Hippocampal formation (tissue), 2 donors: ENCODE measurements at regions not wholly inside any gene's neighbourhood (a gene's known extent, or its start where the extent isn't known, plus 50 kb on each side); places are given as distances from the start of the nearest gene placed in this dataset.
"Not testable (repeated sequence)": the region's sequence is repeated elsewhere in the genome, so short reads cannot be mapped to it uniquely, and the experiment has no call there.

Experiments used
- DNase-seq, 2 donors: peaks; one replicate each; lab custom pipeline; 2025; lab: John Stamatoyannopoulos, UW

- no peak for DNase-seq
These were observed 109.7 kb downstream of the CRLF2 start for GRCh38 chrX:1102786-1103185.

- DNase-seq = not testable (repeated sequence)
These were observed 110.2 kb downstream of the CRLF2 start for GRCh38 chrX:1102221-1102620.

- DNase-seq = no peak
These were observed 113.2 kb downstream of the CRLF2 start for GRCh38 chrX:1099146-1099770.

- no peak for DNase-seq
These were observed 115.1 kb downstream of the CRLF2 start for GRCh38 chrX:1097328-1097727.

GRCh38 chrX:1094566-1095333 is 117.7 kb downstream of the CRLF2 start:
- no peak for DNase-seq

GRCh38 chrX:1093586-1094421 is 118.6 kb downstream of the CRLF2 start:
- no peak for DNase-seq

GRCh38 chrX:1093121-1093520 is 119.3 kb downstream of the CRLF2 start:
- DNase-seq = no peak

- no peak for DNase-seq
These were observed 125.7 kb downstream of the CRLF2 start for GRCh38 chrX:1086444-1087409.

- DNase-seq = not testable (repeated sequence)
These were observed 126.6 kb downstream of the CRLF2 start for GRCh38 chrX:1085871-1086270.

GRCh38 chrX:1084689-1085088 is 127.8 kb downstream of the CRLF2 start:
- DNase-seq = no peak

- no peak for DNase-seq
These were observed 135.4 kb downstream of the CRLF2 start for GRCh38 chrX:1076871-1077651.

- no peak for DNase-seq
These were observed 136.7 kb downstream of the CRLF2 start for GRCh38 chrX:1075741-1076140.

GRCh38 chrX:1075156-1075555 is 137.3 kb downstream of the CRLF2 start:
- no peak for DNase-seq

GRCh38 chrX:1074755-1075154 is 137.7 kb downstream of the CRLF2 start:
- no peak for DNase-seq

- DNase-seq = no peak
These were observed 138.3 kb downstream of the CRLF2 start for GRCh38 chrX:1074172-1074571.

- DNase-seq = no peak
These were observed 139.6 kb downstream of the CRLF2 start for GRCh38 chrX:1072637-1073377.

- DNase-seq = no peak
These were observed 141.1 kb downstream of the CRLF2 start for GRCh38 chrX:1071351-1071750.

GRCh38 chrX:1062351-1062750 is 150.1 kb downstream of the CRLF2 start:
- no peak for DNase-seq

- no peak for DNase-seq
These were observed 151.9 kb downstream of the CRLF2 start for GRCh38 chrX:1060562-1060960.
